D341Med (cell line): ENCODE measurements at regions not wholly inside any gene's neighbourhood (a gene's known extent, or its start where the extent isn't known, plus 50 kb on each side); places are given as distances from the start of the nearest gene placed in this dataset.
"Not testable (repeated sequence)": the region's sequence is repeated elsewhere in the genome, so short reads cannot be mapped to it uniquely, and the experiment has no call there.

Source experiments
- DNase-seq: peaks from one replicate; pipeline ENCODE4 v3.0.0; 2012; ENCODE audit warnings: low spot score

GRCh38 chr19:30943101-30943843 lies 406.0 kb downstream of the TSHZ3 start:
- DNase-seq = no peak

DNA sequence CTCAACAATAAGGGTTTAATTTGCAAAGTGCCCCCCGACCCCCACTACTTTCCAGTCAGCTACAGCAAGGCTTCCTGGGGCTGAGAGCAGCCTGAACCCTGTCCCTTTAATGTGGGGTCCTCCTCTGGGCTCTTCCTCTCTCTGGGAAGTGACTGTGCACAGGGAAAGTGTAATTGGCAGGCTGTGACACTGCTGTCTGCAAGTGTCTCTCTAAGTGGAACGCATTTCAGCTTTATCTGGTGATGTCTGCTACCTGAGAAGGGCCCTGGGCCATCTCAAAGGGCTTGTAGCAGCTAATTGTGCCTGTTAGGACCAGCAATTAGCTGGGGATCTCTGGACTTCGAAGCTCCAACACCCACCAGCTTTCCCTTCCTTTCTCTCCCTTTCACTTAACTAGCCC lies 406.6 kb downstream of the TSHZ3 start:
- no peak for DNase-seq

DNA sequence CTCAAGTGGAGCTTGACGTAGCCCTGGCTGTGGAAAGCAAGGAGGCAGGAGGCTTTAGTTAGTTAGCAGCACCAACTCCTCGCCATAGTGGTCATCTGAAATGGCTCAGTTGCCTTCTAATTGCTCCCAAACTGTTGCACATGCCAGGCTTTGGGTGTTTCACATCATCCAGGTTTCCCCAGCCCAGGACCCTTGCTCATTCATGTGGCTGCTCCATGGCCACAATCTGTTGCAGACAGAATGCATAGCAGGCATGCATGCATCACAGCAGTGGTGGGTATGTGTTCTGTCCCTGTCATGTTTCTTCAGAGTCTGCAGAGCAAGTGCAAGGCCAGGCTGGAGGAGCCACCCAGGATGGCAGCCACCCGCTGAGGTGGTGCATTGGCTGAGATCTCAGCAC lies 407.6 kb downstream of the TSHZ3 start:
- DNase-seq = no peak

- no peak for DNase-seq
These were observed 413.0 kb downstream of the TSHZ3 start for GRCh38 chr19:30936276-30936675.

GRCh38 chr19:30935146-30935545 lies 414.1 kb downstream of the TSHZ3 start:
- no peak for DNase-seq

- DNase-seq = not testable (repeated sequence)
These were observed 415.8 kb downstream of the TSHZ3 start for GRCh38 chr19:30933454-30933853.

GRCh38 chr19:30932854-30933253 lies 416.4 kb downstream of the TSHZ3 start:
- DNase-seq = no peak

DNA sequence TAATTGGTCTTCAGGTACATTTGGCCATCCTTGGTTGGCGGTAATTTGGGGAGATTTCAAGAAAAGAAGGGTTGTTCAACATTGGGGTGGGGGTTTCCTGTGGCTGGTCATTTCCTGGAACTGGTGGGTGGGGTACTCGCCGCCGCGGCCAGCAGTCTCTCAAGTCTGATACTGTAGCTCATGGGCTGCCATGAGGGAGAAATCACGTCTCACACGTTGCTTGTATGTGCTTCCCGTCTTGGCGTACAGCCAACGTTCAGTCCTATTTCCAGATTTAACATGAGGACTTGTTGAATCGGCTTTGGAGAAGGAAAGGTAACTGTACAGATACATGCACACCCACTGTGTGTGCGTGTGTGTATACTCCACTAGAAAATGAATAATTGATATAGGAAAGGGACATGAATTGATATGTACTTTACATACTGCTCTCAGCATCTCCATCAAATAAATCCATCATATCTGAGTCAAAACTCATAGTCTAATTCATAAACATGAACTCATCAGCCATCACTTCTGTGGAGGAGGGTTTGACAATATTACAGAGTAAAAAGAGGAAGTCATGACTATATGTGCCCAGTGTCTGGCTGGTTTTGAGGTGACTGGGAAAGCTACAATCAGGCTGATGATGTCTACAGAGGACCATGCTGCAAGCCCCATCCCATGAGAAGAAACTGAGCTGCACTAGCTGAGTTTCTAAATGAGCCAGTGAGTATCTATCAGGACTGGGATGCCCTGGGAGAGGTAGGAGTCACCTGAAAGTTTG lies 418.1 kb downstream of the TSHZ3 start:
- no peak for DNase-seq

DNA sequence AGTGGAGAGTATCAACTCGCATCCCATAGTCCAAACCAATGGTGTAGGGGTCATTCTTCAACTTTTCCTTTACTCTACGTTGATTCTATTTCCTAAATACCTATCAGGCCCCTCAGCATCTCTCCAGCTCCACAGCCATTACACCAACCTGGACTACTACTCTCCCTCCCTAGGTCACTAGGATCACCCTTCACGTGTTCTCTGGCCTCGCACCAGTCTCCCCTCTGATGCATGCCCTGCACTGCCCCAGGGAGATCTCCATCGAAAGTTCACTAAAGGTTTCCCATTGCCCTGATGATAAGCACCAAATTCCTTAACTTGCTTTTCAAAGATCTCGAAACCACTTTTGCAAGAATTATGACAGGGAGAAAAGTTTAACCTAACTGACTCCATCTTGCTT lies 421.5 kb downstream of the TSHZ3 start:
- no peak for DNase-seq

GRCh38 chr19:30924670-30925069 lies 424.6 kb downstream of the TSHZ3 start:
- no peak for DNase-seq

GRCh38 chr19:30924069-30924636 lies 425.1 kb downstream of the TSHZ3 start:
- DNase-seq = no peak

- DNase-seq = no peak
These were observed 425.6 kb downstream of the TSHZ3 start for GRCh38 chr19:30923621-30924020.

- no peak for DNase-seq
These were observed 426.1 kb downstream of the TSHZ3 start for GRCh38 chr19:30923096-30923495.

- no peak for DNase-seq
These were observed 429.0 kb downstream of the TSHZ3 start for GRCh38 chr19:30920222-30920621.

GRCh38 chr19:30919737-30920136 lies 429.5 kb downstream of the TSHZ3 start:
- no peak for DNase-seq

- no peak for DNase-seq
These were observed 433.0 kb downstream of the TSHZ3 start for GRCh38 chr19:30916238-30916637.

- no peak for DNase-seq
These were observed 437.7 kb downstream of the TSHZ3 start for GRCh38 chr19:30911491-30911890.

DNA sequence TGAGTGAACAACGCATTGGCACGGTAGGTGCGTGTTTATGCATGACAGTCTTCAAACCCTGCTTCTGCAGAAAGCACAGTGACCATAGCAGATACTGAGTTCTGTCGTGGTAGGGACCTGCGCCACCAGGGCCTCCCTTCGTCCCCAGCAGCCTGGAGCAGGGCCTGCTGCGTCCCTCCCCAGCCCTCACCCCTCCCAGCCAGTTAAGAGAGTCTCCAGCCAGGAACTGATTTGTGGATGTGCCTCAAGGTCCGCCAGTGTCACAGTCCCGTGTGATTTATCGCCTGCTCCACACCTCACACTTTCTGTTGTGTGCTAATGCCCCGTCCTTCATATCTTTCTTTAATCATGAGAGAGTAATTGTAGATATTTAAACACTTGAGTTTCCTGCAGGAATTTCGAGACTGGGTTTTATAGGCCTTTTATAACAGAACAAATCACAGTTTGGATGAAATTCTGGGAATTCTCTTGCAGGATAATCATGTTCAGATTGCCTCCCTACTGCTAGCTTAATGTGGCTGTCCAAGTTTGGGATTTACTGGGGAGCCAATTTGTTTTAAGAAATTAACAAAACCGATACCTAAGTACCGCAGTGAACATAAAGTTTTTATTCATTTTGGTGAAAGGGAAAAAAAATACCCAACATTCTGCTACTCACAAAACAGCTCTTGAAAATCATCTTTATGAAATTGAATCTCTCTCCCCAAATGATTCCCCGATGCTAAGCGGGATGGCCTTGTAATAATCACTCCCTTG lies 438.6 kb downstream of the TSHZ3 start:
- no peak for DNase-seq

DNA sequence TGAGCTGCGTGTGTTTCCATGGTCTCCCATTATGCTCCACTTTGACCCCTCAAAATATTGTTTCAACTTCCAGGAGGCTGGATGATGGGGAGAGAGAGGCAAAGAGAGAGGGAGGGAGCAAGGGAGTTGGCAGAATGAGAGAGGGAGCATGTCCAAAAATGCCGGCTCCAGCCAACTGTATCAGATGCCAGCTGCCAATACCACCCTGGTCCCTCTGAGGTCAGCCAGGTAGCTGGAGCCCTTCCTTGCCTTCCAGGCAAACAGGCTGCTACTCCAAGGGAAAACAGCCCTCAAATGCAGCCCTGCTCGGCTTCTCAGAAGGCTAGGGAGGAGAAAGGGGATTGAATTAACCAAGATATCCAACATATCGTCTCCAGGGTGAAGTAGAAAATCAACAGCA lies 440.0 kb downstream of the TSHZ3 start:
- DNase-seq = no peak

- no peak for DNase-seq
These were observed 440.9 kb downstream of the TSHZ3 start for GRCh38 chr19:30908262-30908771.

DNA sequence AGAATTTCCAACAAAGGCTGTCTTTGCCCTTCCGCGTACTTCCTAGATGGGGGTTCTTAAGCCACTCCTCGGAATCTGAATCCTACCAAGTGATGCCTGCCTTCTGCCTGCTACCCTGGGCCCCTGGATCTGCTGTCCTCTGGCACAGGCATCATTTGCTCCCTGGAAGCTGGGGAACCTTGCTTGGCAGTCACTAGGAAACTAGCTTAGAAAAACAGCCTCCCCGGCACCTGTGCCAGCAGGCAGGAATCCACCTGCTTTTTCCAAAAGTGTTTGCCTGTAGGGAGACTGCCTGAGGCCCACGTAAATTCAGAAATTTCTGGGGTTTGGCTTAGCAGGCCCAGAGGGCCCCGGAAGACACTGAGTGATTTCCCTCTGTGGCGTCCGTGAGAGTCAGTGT lies 442.4 kb downstream of the TSHZ3 start:
- no peak for DNase-seq

DNA sequence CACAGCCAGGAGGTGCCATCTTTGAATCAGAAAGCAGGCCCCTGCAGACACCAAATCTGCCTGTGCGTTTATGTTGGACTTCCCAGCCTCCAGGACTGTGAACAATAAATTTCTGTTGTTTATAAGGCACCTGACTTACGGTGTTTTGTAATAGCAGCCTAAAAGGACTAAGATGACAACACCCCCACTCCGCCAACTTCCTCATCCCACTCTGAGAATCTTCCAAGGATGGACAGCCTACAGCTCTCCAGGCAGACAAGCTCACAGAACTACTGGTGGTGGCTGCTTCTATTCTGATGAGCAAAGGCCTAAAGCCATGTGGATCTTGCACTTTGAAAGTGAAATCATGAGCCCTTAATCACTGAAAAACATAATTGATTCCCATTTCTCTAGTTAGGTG lies 449.2 kb downstream of the TSHZ3 start:
- DNase-seq = no peak
